Retinal pigment epithelial cell (primary cell): ENCODE measurements at regions not wholly inside any gene's neighbourhood (a gene's known extent, or its start where the extent isn't known, plus 50 kb on each side); places are given as distances from the start of the nearest gene placed in this dataset.

Experiments
- DNase-seq: peaks from one replicate; pipeline ENCODE4 v3.0.0-alpha.2; 2010; ENCODE audit warnings: low read depth
- H3K4me3 ChIP-seq: 2 replicates; pipeline ENCODE4 v1.5.1; 2011; ENCODE audit warnings: mild to moderate bottlenecking, low read length, control low read depth, moderate library complexity
- TF ChIP-seq, protein P1 (sequence below): conservative IDR thresholded peaks from 2 replicates; pipeline ENCODE4 v1.5.1; 2011; ENCODE audit warnings: low read depth, low read length, control low read depth, inconsistent platforms

DNA sequence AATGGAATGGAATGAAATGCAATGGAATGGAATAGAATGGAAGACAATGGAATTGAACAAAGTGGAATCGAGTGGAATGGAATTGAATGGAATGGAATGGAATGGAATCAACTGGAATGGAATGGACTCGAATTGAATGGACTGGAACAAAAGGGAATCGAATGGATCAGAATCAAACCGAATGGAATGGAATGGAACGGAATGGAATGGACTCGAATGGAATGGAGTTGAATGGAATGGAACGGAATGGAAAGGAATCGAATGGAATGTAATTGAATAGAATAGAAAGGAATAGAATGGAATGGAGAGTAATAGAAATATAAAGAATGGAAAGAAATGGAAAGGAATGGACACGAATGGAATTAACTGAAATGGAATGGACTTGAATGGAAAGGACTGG, 475.2 kb upstream of the WSB1 start:
- DNase-seq = no peak
- H3K4me3 ChIP-seq = no peak overlapping the region
- TF ChIP-seq, protein P1, sequence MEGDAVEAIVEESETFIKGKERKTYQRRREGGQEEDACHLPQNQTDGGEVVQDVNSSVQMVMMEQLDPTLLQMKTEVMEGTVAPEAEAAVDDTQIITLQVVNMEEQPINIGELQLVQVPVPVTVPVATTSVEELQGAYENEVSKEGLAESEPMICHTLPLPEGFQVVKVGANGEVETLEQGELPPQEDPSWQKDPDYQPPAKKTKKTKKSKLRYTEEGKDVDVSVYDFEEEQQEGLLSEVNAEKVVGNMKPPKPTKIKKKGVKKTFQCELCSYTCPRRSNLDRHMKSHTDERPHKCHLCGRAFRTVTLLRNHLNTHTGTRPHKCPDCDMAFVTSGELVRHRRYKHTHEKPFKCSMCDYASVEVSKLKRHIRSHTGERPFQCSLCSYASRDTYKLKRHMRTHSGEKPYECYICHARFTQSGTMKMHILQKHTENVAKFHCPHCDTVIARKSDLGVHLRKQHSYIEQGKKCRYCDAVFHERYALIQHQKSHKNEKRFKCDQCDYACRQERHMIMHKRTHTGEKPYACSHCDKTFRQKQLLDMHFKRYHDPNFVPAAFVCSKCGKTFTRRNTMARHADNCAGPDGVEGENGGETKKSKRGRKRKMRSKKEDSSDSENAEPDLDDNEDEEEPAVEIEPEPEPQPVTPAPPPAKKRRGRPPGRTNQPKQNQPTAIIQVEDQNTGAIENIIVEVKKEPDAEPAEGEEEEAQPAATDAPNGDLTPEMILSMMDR = no peak
